HG02588 (cell line): ENCODE measurements at regions not wholly inside any gene's neighbourhood (a gene's known extent, or its start where the extent isn't known, plus 50 kb on each side); places are given as distances from the start of the nearest gene placed in this dataset.

Source experiments
- ATAC-seq: cut with Tn5 transposase; IDR thresholded peaks from one replicate; pipeline ENCODE4 v1.9.1; 2021; ENCODE audit warnings: mild to moderate bottlenecking, moderate library complexity; ENCODE audit not compliant: unreplicated experiment

- no peak for ATAC-seq
Measured at GRCh38 chr6:134719911-134720310, 230.0 kb downstream of the ALDH8A1 start.

GRCh38 chr6:134719286-134719685 lies 230.6 kb downstream of the ALDH8A1 start:
- no peak for ATAC-seq

GRCh38 chr6:134714679-134715078 lies 235.2 kb downstream of the ALDH8A1 start:
- ATAC-seq: no peak

GRCh38 chr6:134714113-134714512 lies 235.8 kb downstream of the ALDH8A1 start:
- ATAC-seq: no peak

GRCh38 chr6:134712311-134712710 lies 237.6 kb downstream of the ALDH8A1 start:
- no peak for ATAC-seq

- no peak for ATAC-seq
Measured at GRCh38 chr6:134708079-134708478, 241.8 kb downstream of the ALDH8A1 start.

- no peak for ATAC-seq
Measured at GRCh38 chr6:134707342-134708031, 242.4 kb downstream of the ALDH8A1 start.

GRCh38 chr6:134706806-134707205 lies 243.1 kb downstream of the ALDH8A1 start:
- no peak for ATAC-seq

GRCh38 chr6:134706153-134706552 lies 243.7 kb downstream of the ALDH8A1 start:
- no peak for ATAC-seq

GRCh38 chr6:134703206-134703605 lies 246.7 kb downstream of the ALDH8A1 start:
- no peak for ATAC-seq

GRCh38 chr6:134702279-134702678 lies 247.6 kb downstream of the ALDH8A1 start:
- ATAC-seq: no peak

- no peak for ATAC-seq
Measured at GRCh38 chr6:134701301-134701700, 248.6 kb downstream of the ALDH8A1 start.

- no peak for ATAC-seq
Measured at GRCh38 chr6:134698228-134698627, 251.7 kb downstream of the ALDH8A1 start.

- ATAC-seq: no peak
Measured at GRCh38 chr6:134692008-134692407, 257.9 kb downstream of the ALDH8A1 start.

GRCh38 chr6:134691180-134691579 lies 258.7 kb downstream of the ALDH8A1 start:
- no peak for ATAC-seq

GRCh38 chr6:134690048-134690447 lies 259.9 kb downstream of the ALDH8A1 start:
- ATAC-seq: no peak

GRCh38 chr6:134689641-134690040 lies 260.3 kb downstream of the ALDH8A1 start:
- ATAC-seq: no peak

GRCh38 chr6:134689177-134689576 lies 260.7 kb downstream of the ALDH8A1 start:
- ATAC-seq: no peak

- no peak for ATAC-seq
Measured at GRCh38 chr6:134686071-134686470, 263.8 kb downstream of the ALDH8A1 start.

GRCh38 chr6:134684423-134684795 lies 265.5 kb downstream of the ALDH8A1 start:
- ATAC-seq: no peak

GRCh38 chr6:134683783-134684422 lies 266.0 kb downstream of the ALDH8A1 start:
- no peak for ATAC-seq

- ATAC-seq: no peak
Measured at GRCh38 chr6:134680433-134680832, 269.5 kb downstream of the ALDH8A1 start.

GRCh38 chr6:134680021-134680420 lies 269.9 kb downstream of the ALDH8A1 start:
- ATAC-seq: no peak
